ENCODE measurements at regions not wholly inside any gene's neighbourhood (a gene's known extent, or its start where the extent isn't known, plus 50 kb on each side); places are given as distances from the start of the nearest gene placed in this dataset.

- DNase-seq (ENCODE audit: low read depth in 2 of 2) = no peak
These were observed 108.9 kb upstream of the NCAM1 start for GRCh38 chr11:112852143-112852866.

DNA sequence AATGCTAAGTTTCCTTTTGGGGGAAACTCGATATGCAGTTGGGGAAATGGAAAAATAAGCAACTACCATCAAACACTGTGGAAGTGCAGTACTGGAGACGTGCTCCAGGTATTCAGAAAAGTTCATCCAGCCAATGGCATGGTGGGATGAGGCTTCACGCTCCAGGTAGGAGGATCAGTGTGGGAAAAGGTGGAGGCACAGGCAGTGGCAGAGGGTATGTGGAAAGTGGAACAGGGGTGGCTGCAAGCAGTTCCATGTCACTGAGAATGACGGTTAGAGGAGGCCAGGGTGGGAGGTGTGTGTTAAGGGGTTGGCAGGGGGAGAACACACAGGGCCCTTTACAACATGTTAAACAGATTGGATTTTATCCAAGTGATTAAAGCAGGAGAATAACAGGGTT, 105.1 kb upstream of the NCAM1 start:
- no peak for DNase-seq (ENCODE audit: low read depth in 2 of 2)

GRCh38 chr11:112856591-112856990, 104.6 kb upstream of the NCAM1 start:
- no peak for DNase-seq (ENCODE audit: low read depth in 2 of 2)

DNA sequence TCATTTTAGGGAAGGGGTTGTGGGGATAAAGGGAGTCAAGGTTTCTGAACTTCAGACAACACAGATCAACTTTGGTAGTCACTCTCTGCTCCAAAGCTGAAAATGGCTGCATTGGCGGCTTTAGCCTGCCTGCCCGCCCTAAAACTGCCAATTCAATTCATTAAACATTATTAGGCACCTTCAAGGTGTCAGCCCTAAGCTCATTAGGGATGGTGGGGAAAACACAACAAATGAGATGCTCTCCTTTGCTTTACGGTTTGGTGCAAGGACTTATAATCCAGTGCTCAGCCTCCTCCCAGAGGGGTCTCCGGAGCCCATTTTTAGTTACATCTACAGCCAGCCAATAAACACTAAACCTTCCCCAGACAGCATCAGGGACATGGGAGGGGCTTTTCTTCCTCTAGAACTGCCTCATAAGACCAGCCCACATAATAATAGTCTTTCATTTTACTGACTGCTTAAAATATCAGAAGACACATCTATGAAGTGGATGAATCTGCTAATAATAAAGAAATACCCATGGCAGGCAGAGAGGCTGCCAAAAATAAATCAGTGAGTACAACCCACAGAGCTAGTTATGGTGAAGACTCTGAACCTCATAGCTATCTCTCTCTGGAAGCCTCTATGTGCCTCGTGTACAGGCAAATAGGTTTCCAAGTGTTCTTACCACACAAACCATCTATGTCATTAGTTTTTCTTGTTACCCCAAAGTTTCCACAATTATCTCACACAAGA, 102.8 kb upstream of the NCAM1 start:
- no peak for DNase-seq (ENCODE audit: low read depth in 2 of 2)

DNA sequence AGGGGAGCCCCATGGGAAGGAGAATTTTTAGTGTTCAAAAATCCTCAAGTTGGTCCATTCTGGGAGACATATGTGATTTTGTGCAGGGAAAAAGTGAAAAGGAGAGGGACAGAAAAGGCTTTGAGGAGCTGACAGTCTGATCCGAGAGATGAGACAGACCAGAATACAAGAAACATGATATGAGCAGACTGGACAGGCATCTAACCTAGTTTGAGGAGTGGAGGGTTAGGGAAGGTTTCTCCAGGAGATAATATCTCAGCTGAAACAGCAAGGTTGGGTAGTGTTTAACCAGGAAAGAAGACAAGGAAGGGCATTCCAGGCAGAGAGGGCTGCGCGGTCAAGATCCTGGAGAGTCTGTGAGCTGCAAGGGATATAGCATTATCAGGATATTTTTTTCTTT, 101.4 kb upstream of the NCAM1 start:
- no peak for DNase-seq (ENCODE audit: low read depth in 2 of 2)

DNA sequence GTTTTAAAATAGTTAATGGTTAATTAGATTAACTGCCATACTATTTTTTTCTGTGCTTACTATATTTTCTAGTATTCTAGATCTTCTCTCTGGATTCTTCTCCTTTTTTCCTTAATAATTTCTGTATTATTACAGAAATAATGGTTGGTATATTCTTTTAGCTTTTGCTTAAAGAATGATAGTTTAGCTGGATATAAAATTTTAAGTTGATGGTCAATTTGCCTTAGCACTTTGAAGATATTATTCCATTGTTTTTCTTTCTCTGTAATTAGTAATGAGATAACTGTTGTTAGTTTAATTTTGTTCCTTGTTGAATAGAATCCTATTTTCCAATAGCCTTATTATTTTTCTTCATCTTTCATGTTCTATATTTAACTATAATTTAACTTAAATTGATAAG, 99.9 kb upstream of the NCAM1 start:
- no peak for DNase-seq (ENCODE audit: low read depth in 2 of 2)

DNA sequence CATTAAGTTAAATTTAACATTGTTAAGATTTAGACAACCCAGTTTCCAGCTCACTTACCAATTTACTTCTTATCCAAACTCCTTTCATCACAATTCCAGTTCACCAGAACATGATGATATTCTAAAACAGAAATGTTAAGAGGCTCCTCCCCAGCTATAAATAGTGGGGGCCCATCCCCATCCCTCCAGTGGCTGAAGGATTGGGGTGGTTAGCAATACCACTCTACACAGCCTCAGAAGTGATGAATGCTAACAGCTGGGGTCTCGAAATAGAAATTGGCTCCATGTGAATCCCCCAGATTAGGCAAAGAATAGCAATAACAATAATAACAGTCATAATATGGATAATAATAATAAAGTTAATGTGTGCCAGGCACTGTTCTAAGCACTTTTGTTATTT, 97.9 kb upstream of the NCAM1 start:
- no peak for DNase-seq (ENCODE audit: low read depth in 2 of 2)

GRCh38 chr11:112864672-112865071, 96.5 kb upstream of the NCAM1 start:
- DNase-seq (ENCODE audit: low read depth in 2 of 2) = no peak

GRCh38 chr11:112871909-112872500, 89.2 kb upstream of the NCAM1 start:
- DNase-seq (ENCODE audit: low read depth in 2 of 2) = no peak

DNA sequence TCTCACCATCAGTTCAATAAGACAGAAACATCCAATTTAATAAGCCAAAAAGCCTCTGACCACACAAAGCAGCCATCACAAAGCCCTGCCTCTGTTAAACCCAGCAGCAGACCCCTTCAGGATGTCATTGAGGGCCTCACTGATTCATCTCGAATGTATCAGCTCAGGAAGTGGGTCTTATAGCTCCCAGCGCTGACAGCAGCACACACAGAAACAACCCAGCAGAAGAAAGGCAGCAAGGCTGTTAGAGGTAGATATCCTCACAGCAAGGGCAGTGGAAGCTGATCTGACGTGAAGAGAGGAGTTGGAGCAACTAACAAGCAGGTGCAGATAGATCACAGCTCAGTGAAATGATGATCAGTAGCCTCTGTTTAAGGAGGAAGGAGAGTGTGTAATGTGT, 86.2 kb upstream of the NCAM1 start:
- DNase-seq (ENCODE audit: low read depth in 2 of 2) = no peak

- DNase-seq (ENCODE audit: low read depth in 2 of 2) = no peak
These were observed 83.6 kb upstream of the NCAM1 start for GRCh38 chr11:112877581-112877980.

GRCh38 chr11:112878033-112878601, 83.1 kb upstream of the NCAM1 start:
- DNase-seq (ENCODE audit: low read depth in 2 of 2) = no peak

GRCh38 chr11:112880495-112880894, 80.7 kb upstream of the NCAM1 start:
- no peak for DNase-seq (ENCODE audit: low read depth in 2 of 2)

- DNase-seq (ENCODE audit: low read depth in 2 of 2) = no peak
These were observed 79.8 kb upstream of the NCAM1 start for GRCh38 chr11:112881461-112881860.

DNA sequence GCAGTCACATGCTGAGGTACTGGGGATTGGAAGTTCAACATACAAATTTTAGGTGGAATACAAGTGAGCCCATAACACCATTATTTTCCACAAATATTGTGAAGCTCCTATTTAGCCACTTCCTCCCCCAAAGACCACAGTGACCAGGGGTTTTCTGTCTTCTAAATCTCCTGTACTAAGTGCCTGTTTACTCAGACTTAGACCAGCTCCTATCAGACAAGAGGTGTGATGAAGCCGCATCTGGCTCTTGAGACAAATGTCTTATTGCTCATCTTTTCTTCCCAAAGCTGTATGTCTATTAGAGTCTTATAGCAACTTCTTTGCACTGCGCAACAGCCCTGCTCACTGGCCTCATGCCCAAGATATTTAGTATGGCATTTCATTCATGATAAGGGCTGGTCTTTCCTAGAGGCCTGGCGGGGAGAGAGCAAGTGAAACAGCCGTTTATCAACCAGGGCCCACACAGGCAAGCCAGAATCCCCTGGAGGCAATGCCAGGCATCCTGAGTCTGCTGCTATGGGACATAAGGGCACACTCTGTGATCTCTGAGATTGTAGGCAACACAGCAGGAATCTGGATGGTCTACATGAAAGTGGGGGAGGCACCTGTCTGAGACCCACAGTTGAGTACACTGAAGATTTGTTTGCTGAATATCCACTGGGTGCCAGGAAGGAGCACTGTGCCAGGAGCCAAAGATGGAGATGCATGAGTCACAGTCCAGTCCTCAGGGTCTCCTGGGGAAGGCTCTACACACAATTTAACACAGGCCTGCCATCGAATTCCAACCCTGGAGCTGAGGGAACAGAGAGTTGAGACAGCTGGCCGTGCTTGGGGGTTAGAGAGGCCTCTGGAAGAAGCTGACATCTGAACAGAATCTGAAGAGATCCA, 78.5 kb upstream of the NCAM1 start:
- no peak for DNase-seq (ENCODE audit: low read depth in 2 of 2)

- DNase-seq (ENCODE audit: low read depth in 2 of 2) = no peak
These were observed 77.0 kb upstream of the NCAM1 start for GRCh38 chr11:112884012-112884767.

GRCh38 chr11:112885744-112886433, 75.3 kb upstream of the NCAM1 start:
- DNase-seq (ENCODE audit: low read depth in 2 of 2) = no peak

GRCh38 chr11:112886434-112887370, 74.5 kb upstream of the NCAM1 start:
- no peak for DNase-seq (ENCODE audit: low read depth in 2 of 2)

GRCh38 chr11:112889446-112889845, 71.8 kb upstream of the NCAM1 start:
- DNase-seq (ENCODE audit: low read depth in 2 of 2) = no peak
